Activated CD8-positive, alpha-beta T cell treated with anti-CD3 and anti-CD28 coated beads for 36 hours (primary cell): ENCODE measurements at regions not wholly inside any gene's neighbourhood (a gene's known extent, or its start where the extent isn't known, plus 50 kb on each side); places are given as distances from the start of the nearest gene placed in this dataset.

Source experiments
- ATAC-seq: fragments of 200-7000 bp; cut with Tn5 transposase; one replicate; pipeline ENCODE4 v1.10.0; 2021; ENCODE audit warnings: mild to moderate bottlenecking, moderate library complexity
- CTCF ChIA-PET: fragments of 350-600 bp; sonication (Branson Sonifier 250); formaldehyde crosslinking; loops from one replicate; lab custom pipeline; 2021; ENCODE audit warnings: antibody characterized with exemption; lab: Charles Lee
- POLR2A ChIA-PET: fragments of 350-600 bp; sonication (Branson Sonifier 250); formaldehyde crosslinking; loops from one replicate; lab custom pipeline; 2021; ENCODE audit warnings: antibody characterized with exemption; lab: Charles Lee
- DNase-seq: peaks from one replicate; pipeline ENCODE4 v3.0.0-alpha.2; 2020
- H3K27ac Mint-ChIP-seq: one replicate; pipeline ENCODE4 v1.8.0; 2021; ENCODE audit warnings: mild to moderate bottlenecking, mixed read lengths
- H3K27me3 Mint-ChIP-seq: one replicate; pipeline ENCODE4 v1.8.0; 2021; ENCODE audit warnings: mixed read lengths
- H3K36me3 Mint-ChIP-seq: one replicate; pipeline ENCODE4 v1.8.0; 2021; ENCODE audit warnings: low read depth, mixed read lengths
- H3K4me1 Mint-ChIP-seq: one replicate; pipeline ENCODE4 v1.8.0; 2021; ENCODE audit warnings: low read depth, mixed read lengths
- H3K4me3 Mint-ChIP-seq: one replicate; pipeline ENCODE4 v1.8.0; 2021; ENCODE audit warnings: mild to moderate bottlenecking, moderate library complexity, mixed read lengths
- H3K9me3 Mint-ChIP-seq: one replicate; pipeline ENCODE4 v1.8.0; 2021; ENCODE audit warnings: mixed read lengths
- intact Hi-C: fragments of 100-400 bp; cut with micrococcal nuclease; formaldehyde crosslinking; loops from one replicate; pipeline ENCODE4 v1.10.0; 2022
- TF ChIP-seq, protein P1 (sequence below): fragments of 200-600 bp; IDR thresholded peaks from one replicate; pipeline ENCODE4 v1.8.0; 2022; ENCODE audit warnings: antibody characterized with exemption, mild to moderate bottlenecking

DNA sequence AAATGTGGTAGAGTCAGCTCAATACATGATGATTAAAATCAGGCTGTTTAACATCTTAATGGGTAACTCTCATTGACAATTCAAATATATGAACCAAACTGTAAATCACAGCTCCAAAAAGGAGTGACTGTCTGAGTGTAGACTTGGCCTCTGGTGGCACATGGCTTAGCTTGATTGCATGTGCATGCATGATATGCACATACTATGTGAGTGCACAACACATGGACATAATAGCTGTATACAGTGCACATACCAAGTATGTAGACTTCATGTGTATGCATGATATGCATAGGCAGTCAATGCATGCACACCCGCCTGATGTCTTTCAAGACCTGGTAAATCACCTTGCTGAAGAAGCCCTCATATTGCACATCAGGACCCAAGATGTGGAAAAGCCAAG is 252.0 kb upstream of the SOX11 start:
- DNase-seq (no peak), ATAC-seq (no peak)
- H3K9me3 Mint-ChIP-seq, result peaks cover 10% of the 10 kb centered on the region
- H3K27ac Mint-ChIP-seq, result no peak overlapping the region
- POLR2A ChIA-PET, result no interaction called here
- no peaks in the 10 kb centered on the region for H3K4me1 Mint-ChIP-seq
- TF ChIP-seq, protein P1, sequence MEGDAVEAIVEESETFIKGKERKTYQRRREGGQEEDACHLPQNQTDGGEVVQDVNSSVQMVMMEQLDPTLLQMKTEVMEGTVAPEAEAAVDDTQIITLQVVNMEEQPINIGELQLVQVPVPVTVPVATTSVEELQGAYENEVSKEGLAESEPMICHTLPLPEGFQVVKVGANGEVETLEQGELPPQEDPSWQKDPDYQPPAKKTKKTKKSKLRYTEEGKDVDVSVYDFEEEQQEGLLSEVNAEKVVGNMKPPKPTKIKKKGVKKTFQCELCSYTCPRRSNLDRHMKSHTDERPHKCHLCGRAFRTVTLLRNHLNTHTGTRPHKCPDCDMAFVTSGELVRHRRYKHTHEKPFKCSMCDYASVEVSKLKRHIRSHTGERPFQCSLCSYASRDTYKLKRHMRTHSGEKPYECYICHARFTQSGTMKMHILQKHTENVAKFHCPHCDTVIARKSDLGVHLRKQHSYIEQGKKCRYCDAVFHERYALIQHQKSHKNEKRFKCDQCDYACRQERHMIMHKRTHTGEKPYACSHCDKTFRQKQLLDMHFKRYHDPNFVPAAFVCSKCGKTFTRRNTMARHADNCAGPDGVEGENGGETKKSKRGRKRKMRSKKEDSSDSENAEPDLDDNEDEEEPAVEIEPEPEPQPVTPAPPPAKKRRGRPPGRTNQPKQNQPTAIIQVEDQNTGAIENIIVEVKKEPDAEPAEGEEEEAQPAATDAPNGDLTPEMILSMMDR, result no peak
- H3K27me3 Mint-ChIP-seq, result no peaks in the 10 kb centered on the region
- CTCF ChIA-PET, result no interaction called here
- no peak overlapping the region for H3K4me3 Mint-ChIP-seq
- intact Hi-C loops, result no loop called here
- H3K36me3 Mint-ChIP-seq, result no peaks in the 10 kb centered on the region

DNA sequence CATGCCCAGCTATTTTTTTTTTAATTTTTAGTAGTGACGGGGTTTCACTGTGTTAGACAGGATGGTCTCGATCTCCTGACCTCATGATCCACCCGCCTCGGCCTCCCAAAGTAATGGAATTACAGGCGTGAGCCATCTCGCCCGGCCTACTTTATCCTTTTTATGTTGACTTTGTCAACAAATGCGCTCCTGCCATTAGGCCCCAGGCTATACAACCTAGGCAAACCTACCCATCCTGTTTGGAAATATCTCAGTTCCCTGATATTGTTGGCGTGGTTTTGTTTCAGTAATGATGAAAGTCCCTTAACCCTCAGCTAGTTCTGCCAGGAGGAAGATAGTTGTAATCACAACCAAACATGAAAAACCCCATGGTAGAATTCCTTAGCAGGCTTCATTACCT is 249.4 kb upstream of the SOX11 start:
- TF ChIP-seq, protein P1, result no peak
- Mint-ChIP-seq H3K4me3 (no peak overlapping the region), H3K4me1 (no peaks in the 10 kb centered on the region), H3K27me3 (no peaks in the 10 kb centered on the region), H3K27ac (no peak overlapping the region), H3K9me3 (peaks cover 10% of the 10 kb centered on the region), H3K36me3 (no peaks in the 10 kb centered on the region)
- ChIA-PET POLR2A (no interaction called here), CTCF (no interaction called here)
- intact Hi-C loops, result no loop called here
- DNase-seq, result no peak
- no peak for ATAC-seq

DNA sequence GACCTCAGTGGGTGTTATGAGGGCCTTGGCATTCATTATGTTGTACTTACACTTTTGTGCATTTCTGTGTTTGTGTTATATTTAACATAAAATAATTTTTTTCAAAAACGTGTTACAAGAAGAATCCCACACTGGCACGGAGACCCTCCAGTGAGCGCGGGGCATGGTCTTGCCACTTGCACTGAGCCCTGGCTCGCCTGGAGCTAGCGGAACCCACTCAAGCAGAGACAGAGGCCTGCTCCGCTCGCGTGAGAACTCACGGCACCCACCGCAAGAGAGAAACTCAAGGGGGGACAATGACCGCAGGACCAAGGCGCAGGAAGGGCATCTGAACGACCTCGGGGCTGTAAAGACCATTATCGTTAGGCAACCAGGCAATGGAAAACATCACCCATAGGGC is 248.0 kb upstream of the SOX11 start:
- TF ChIP-seq, protein P1, result no peak
- no peaks in the 10 kb centered on the region for H3K4me1 Mint-ChIP-seq
- no peak for DNase-seq
- no peak overlapping the region for H3K4me3 Mint-ChIP-seq
- CTCF ChIA-PET, result no interaction called here
- H3K36me3 Mint-ChIP-seq, result no peaks in the 10 kb centered on the region
- POLR2A ChIA-PET, result no interaction called here
- ATAC-seq, result no peak
- no peak overlapping the region for H3K27ac Mint-ChIP-seq
- intact Hi-C loops, result no loop called here
- no peaks in the 10 kb centered on the region for H3K27me3 Mint-ChIP-seq
- peaks cover 9% of the 10 kb centered on the region for H3K9me3 Mint-ChIP-seq

DNA sequence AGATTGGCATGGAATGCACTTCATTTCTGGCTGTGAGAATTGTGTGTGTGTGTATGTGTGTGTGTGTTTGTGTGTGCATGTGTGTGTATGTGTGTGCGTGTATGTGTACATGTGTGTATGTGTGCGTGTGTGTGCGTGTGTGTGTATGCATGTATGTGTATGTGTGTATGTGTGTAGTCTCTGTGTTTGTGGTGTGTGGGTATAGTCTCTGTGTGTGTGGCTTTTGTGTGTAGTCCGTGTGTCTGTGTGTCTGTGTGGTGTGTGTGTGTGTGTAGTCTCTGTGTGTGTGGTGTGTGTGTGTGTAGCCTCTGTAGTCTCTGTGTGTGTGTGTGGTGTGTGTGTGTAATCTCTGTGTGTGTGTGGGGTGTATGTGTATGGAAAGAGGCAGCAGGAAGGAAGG is 247.3 kb upstream of the SOX11 start:
- TF ChIP-seq, protein P1, result no peak
- H3K36me3 Mint-ChIP-seq, result no peaks in the 10 kb centered on the region
- H3K9me3 Mint-ChIP-seq, result peaks cover 8% of the 10 kb centered on the region
- intact Hi-C loops, result no loop called here
- ChIA-PET CTCF (no interaction called here), POLR2A (no interaction called here)
- H3K27me3 Mint-ChIP-seq, result no peaks in the 10 kb centered on the region
- DNase-seq (no peak), ATAC-seq (no peak)
- no peak overlapping the region for H3K4me3 Mint-ChIP-seq
- no peak overlapping the region for H3K27ac Mint-ChIP-seq
- no peaks in the 10 kb centered on the region for H3K4me1 Mint-ChIP-seq

DNA sequence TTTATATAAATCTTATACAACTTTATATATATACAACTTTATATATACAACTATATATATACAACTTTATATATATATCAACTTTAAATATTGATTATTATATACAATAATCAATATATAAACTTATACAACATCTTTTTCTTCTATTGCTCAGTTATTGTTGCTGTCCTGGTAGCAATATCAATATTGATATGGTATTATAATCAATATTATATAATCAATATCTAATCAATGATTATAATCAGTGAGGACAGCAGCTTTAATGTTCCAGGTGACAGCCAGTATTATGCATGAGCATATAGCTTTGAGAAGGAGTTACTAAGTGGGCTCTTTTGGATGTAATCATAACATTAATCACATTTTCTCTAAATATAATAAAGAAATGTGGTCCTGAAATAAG is 242.3 kb upstream of the SOX11 start:
- H3K4me3 Mint-ChIP-seq, result no peak overlapping the region
- TF ChIP-seq, protein P1, result no peak
- ATAC-seq (no peak), DNase-seq (no peak)
- CTCF ChIA-PET, result no interaction called here
- peaks cover 2% of the 10 kb centered on the region for H3K9me3 Mint-ChIP-seq
- H3K4me1 Mint-ChIP-seq, result no peaks in the 10 kb centered on the region
- POLR2A ChIA-PET, result no interaction called here
- no peak overlapping the region for H3K27ac Mint-ChIP-seq
- H3K36me3 Mint-ChIP-seq, result no peaks in the 10 kb centered on the region
- no peaks in the 10 kb centered on the region for H3K27me3 Mint-ChIP-seq
- intact Hi-C loops, result no loop called here
